HG03159 (cell line): ENCODE measurements at regions not wholly inside any gene's neighbourhood (a gene's known extent, or its start where the extent isn't known, plus 50 kb on each side); places are given as distances from the start of the nearest gene placed in this dataset.

Source experiments
- ATAC-seq: cut with Tn5 transposase; IDR thresholded peaks from one replicate; pipeline ENCODE4 v1.9.1; 2021; ENCODE audit warnings: mild to moderate bottlenecking, moderate library complexity; ENCODE audit not compliant: unreplicated experiment

DNA sequence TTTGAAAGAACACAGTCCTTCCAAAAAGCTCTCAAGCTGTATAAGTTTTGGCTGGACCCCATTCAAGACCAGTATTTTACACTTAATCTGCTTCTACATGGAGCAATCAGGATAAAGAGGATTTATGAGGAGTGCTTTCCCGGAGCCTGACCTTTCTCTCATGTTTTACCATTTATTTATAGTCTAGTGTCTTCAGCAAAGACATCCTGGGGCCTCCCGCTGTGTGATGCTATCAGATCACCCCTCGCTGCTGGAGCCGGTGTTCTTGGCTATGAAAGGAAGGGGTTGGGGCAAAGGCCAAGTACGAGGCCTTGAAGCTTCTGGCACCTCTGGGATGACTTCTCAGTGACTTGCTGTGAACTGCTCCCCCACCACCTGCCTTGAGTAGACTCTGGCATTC is 189.6 kb downstream of the ADAMTS15 start:
- no peak for ATAC-seq

- ATAC-seq: no peak
Measured at GRCh38 chr11:130638624-130639023, 190.2 kb downstream of the ADAMTS15 start.

DNA sequence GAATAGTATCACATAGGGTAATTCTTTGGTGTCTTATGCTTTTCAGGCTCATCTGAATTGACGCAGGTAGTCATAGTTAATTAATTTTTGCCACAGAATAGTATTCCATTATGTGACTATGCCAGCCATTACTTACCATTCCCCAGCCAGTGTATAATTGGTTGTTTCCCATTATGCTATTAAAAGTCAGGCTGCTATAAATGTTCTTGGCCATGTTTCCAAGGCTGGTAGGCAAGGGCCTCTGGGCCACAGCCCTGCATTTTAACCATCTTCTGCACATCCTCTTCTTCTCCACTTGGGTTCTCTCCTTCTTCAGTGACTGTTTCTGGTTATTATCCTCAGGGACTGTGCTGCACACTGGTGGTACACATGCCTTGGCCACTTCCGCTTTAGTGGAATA is 190.9 kb downstream of the ADAMTS15 start:
- ATAC-seq: no peak

DNA sequence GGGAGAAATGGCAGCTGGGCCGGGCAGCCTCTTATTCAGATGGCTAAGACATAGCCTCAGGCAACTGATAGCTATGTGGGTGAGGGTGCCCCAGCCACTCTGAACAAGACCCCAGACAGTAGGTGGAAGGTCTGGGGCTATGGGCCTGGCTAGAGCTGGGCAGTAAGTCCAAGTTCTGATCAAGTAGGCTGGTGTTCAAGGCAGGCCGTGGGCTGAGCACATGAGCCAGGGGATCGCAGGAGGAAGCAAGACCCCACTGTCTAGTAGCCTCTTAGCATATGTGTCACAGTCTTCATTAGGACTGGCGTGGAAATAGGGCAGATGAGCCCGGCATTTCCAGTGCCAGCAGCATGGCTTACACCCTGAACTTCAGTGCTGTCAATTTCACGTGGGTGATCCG is 192.1 kb downstream of the ADAMTS15 start:
- ATAC-seq: no peak

DNA sequence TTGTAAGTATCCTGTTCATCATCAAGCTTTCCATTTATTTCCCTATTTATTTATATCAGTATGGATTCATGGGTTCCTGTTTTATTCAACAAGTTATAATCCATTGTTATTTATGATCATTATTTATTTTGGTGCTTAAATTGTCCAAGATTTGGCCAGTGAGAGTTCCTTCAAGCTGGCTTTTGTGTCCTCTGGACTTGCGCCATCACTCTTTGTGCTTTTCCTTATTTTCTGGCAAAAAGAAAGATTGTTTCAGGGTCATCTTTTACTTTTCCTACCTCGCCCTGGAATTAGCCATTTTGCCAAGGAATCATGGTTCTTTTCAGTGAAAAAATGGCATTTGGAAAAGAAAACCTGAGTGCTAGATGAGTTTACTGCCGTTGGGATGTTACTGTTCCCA is 193.4 kb downstream of the ADAMTS15 start:
- ATAC-seq: no peak

DNA sequence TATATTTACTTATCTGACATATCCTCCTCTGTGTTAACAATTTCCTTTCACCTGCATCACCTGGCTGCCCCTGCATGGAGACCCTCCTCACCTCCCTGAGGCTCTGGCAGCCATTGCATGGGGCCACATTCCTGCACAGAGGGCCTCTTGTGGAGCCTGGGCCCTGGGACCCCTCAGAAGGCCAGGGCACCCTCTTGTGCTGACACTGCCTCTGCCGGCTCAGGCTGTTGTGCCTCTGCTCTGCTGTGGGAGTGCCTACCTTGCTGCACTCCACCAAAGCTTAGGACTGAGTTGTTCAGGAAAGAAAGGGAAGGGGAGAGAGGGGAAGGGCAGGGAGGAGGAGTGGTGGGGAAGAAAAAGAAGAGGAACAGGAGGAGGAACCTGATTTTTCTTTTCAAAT is 194.5 kb downstream of the ADAMTS15 start:
- ATAC-seq: no peak

DNA sequence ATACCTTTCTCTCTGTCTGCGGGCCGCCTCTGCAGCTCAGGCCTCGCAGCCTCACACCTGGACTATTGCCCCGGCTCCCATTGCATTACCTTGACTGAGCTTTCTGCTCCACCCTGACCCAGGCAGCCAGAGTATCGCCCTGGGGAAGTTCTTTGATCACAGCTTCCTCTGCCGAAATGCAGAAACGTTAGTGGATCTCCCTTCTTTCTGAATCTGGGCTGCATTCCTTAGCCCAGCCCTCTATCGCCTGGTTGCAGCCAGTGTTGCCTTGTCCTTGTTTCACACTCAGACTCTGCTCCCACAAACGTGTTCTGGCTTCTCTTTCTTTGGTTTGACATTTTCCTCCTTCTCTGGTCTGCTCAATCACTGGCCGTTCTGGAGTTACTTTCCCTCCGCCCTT is 195.7 kb downstream of the ADAMTS15 start:
- ATAC-seq: no peak

- no peak for ATAC-seq
Measured at GRCh38 chr11:130645164-130645842, 196.9 kb downstream of the ADAMTS15 start.

DNA sequence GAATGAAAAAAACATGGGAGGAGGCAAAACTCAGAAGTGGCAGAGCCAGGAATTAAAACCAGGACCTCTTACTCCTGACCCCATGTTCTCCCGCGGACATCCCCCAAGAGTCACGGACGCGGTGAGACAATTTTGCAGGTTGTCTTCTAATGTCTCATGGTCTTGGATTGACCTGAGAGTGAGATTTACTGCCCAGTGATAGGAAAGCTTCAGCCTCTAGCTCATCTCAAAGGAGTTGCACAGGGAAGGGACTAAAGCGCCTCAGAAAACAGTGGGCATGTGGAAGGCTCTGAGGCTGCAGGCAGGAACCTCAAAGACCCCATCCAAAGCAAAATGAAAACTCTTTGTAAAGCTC is 197.4 kb downstream of the ADAMTS15 start:
- ATAC-seq: no peak

GRCh38 chr11:130646881-130647280 is 198.4 kb downstream of the ADAMTS15 start:
- no peak for ATAC-seq

DNA sequence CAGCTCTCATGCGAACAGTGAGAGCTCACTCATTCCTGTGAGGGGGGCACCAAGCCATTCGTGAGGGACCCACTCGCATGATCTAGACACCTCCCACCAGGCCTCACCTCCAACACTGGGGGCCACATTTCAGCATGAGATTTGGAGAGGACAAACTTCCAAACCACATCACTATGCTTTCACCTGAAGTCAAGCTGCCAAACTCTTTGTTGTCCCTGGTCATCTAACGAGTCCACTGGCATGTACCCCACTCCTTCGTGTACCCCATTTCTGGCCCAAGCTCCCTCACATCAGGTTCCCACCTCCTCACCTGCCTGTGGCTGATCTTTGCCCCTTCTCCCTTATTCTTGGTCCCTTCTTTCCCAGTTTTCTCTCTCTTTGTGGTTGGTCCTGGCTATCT is 198.9 kb downstream of the ADAMTS15 start:
- ATAC-seq: no peak

- no peak for ATAC-seq
Measured at GRCh38 chr11:130649801-130650200, 201.4 kb downstream of the ADAMTS15 start.

DNA sequence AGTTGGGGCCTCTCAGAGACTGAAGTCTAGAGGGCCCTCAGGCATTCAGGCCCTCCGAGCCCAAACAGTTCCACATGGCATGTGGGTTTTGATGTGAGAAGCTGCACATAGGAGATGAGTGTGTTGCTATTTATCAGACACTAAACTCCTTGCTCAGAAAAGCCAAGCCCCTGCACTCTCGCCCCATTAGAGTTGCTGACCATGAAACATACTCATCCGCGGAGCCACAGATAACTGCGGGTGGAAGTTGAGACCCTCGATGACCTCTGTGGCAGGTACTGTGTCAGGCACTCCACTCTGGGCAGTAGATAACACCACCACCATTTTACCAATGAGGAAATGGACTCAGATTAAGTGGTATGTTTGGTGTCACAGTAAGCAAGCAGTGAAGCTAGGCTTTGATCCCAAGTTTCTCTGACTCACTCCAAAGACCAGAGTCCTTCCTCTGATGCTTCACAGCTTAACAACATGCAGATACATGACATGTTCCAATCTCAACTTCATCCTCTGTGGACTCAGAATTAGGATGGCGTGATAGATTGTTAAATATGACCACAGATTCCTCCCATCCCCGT is 202.1 kb downstream of the ADAMTS15 start:
- no peak for ATAC-seq

DNA sequence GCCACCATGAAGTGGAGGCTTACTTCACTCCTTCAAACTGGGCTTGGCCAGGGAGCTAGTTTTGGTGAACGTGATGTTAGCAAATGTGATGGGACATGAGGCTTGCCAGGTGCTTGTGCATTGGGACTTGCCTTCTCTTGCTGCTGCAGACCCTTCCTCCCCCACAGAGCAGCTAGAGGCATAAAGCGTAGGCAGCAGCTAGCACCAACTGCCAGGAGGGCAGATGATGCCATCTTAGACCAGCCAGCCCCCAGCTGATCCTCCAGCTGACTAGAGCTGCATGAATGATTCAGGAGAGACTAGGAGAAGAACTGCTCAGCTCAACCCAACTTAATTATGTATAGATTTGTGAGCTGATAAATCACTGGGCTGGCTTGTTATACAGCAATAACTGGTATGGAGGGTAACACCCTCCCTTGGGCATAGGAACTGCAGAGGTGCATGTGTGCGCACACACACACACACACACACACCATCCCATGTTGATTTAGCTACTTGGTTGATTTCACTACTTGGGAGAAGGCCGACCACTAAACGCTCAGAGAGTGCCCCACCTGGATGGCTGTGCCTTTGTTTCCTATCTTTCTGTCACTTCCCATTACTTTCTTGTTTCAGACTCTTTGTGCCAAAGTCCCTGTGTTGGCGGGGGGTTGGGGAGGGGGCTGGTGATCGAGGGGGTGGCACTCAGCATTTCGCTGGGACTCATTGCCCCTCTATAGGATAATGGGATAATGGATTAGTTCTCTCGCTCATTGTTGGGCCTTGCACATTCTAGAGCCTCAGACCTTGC is 202.8 kb downstream of the ADAMTS15 start:
- no peak for ATAC-seq

DNA sequence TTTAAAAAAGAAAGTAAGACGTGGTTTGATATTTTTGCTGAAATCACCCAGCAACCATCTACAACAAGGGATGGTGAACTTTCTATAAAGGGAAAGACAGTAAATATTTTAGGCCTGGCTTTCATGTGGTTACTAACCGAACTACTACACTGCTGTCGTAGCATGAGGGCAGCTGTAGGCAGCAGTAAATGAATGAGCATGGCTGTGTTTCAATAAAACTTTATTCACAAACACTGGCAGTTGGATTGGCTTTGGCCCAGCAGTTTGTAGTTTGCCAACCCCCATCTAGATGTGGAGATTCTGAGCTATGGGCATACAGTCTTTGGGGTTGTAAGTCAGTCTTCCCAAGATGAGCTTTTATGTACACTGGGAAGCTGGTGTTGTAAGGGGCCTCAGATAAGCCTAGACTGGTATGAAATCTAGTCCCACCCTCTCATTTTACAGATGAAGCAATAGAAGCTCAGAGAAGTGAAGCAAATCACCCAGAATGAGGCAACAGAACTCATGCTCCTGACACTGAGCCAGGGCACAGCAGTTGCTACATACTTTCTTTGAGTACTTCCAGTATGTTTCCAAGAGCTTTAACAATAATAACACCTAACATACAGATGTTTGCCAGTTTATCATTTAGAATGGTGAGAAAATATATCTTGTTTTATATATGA is 204.4 kb downstream of the ADAMTS15 start:
- no peak for ATAC-seq

DNA sequence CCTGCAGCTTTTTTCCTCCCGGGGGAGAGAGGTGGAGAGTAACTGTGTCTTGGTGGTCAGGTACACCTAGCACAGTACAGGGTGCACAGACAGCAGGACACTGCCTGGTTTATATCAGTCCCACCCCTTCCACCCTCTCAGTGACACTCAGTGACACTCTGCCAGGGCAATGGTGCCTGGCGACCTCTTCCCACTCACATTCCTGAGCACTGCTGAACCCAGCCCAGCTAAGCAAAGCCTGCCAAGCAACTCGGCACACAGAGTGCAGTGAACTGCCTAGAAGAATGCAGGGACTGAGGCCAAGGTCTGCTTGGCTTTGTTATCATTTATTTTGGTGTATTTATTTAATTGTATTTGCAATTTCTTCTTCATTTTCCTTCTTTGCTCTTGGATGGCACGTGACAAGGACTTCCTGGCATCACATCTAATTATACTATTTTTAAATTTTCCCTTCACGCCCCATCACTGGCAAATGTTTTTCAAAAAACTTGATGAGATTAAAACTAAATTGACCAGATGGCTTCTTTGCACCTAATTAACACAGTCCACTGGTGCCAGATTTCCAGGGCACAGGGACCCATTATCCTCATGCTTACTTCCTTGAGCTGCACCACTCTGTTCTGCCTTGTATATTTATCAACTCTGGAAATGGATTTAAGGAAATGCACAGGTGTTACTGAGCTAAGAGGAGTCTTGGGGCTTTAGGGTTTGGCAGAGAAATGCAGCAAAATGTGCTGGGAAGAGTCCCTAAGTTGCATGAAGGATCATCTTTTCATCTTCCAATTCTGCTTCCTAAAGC is 205.6 kb downstream of the ADAMTS15 start:
- no peak for ATAC-seq

DNA sequence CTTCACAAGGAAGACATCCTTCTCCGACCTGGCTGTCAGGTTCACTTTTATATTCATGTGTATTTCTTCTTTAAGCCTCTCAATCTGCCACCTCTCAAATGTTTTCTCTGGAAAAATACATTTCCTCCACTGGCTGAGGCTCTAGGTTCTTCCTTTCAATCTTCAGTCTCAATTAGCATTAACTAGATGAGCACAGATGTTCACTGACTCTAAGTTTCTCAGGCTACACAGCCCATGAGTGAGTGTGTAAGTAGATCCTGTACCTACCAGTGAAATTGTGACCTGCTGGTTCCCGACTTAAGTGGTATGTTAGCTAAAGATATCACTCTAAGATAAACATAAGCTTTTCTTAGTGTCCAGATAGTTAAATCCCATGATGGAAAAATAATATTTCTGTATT is 206.9 kb downstream of the ADAMTS15 start:
- ATAC-seq: no peak

DNA sequence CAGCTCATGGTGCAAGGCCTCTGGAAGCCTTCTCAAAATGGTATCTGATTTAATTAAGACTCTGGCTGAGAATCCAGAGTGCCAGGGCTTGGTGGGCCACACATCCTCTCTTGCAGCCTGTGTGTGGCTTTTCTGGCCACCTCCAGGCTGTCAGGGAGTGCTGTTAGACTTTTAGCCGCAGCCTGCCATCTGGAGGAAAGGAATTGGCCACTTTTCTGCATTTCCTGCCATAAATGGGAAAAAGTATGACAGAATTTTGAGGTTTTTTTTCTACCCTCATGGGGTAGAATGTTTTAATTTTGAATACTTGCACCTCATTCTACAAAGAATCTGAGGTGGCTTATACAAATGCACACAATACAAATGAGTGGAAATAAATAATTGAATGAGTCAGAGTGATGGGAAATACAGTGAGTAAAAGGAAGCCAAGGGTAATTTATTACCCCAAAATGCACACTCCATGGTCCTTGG is 218.4 kb downstream of the ADAMTS15 start:
- ATAC-seq: no peak

GRCh38 chr11:130668751-130669150 is 220.3 kb downstream of the ADAMTS15 start:
- no peak for ATAC-seq

DNA sequence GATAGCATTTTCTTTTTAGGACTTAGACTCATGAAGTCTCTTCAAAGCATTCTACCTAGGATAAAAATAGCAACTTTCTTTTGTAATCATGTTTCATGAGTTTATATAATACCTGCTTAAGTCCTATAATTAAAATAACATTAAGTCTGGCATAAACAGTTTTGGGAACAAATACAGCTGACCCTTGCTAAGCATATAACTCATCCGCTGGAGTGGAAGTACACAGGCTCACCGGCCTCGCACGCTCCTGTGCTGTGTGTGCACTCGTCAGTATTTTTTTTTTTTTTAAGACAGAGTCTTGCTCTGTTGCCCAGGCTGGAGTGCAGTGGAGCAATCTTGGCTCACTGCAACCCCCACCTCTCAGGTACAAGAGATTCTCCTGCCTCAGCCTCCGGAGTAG is 221.8 kb downstream of the ADAMTS15 start:
- ATAC-seq: no peak
